D341Med (cell line): ENCODE measurements at regions not wholly inside any gene's neighbourhood (a gene's known extent, or its start where the extent isn't known, plus 50 kb on each side); places are given as distances from the start of the nearest gene placed in this dataset.
"Not testable (repeated sequence)": the region's sequence is repeated elsewhere in the genome, so short reads cannot be mapped to it uniquely, and the experiment has no call there.

Experiments used
- DNase-seq: peaks from one replicate; pipeline ENCODE4 v3.0.0; 2012; ENCODE audit warnings: low spot score

DNA sequence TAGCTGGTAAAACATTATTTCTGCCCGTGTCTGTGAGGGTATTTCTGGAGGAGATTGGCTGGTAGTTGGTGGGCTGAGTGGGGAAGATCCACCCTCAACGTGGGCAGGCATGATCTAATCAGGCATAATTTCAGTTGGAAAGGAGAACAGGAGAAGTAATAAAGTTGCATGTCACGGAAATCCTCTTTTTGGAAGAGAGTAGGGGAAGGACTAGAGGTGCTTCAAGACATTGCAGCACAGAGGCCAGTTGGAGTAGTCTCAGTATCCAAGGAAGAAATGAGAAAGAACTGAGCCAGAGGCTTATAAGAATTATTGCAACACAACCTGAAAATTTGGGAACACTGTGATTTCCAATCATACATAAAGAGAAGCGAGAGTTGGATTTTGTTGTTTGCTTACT, 1155.1 kb downstream of the FAM181B start:
- DNase-seq = no peak

DNA sequence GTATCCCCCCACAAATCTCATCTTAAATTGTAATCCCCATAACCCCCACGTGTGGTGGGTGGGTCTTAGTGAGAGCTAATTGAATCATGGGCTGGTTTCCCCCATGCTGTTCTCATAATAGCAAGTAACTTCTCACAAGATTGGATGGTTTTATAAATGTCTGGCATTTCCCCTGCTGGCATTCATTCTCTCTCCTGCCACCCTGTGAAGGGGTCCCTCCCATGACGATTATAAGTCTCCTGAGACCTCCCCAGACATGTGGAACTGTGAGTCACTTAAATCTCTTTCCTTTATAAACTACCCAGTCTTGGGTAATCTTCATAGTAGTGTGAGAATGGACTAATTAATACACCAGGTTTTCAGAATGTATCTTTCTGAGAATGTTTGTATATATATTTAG, 1159.4 kb downstream of the FAM181B start:
- no peak for DNase-seq

DNA sequence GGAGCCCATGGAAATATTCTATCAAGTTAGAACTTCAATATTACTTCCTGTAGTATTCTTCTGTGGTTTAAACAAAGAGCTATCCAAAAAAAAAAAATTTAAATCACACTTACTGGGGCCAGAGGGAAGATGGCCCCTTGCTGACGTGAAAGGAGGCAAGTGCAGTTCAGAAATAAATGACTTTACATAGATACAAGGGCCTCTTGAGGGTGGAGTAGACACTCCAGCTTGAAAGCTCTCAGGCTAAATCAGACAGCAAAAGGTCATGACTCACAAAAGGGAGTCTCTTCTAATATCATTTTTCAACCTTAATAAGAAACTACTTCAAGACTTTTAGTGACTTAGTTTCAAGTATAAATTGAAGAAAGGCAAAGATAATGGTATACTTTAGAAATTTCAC, 1160.3 kb downstream of the FAM181B start:
- no peak for DNase-seq

DNA sequence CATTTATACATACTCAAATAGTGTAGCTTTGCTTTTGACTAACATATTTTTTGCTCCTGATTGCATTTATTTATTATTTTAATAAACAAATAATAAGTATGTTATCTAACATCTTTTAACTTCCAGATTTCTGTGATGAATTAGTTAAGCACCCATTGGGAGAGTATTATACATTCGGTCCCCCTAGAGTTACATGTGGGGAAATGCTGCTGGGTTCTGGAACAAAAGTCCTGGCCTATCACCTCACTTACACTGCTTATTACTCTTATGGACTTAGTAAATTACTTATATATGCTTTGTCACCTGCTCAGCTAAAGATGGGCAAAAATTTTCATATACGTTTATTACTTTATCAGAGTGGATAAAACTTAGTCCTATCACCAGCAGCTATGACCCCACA, 1163.0 kb downstream of the FAM181B start:
- no peak for DNase-seq

DNA sequence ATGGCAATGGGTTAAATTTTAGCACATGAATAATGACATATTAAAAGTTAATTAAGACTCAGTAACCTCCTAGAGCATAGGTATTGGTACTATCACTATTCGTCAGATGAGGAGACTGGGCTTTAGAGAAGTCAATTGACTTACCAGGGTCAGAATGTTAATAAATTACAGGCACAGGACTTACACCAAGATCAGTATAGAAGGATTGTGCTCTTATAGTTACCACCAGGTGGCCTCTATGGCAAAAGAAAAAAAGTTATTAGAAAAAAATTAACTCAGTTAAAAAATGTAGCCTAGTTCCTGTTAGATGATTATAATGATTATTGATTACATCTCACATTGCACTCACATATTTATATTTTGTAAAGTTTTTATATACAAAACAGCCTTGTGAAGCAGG, 1163.7 kb downstream of the FAM181B start:
- DNase-seq = no peak

DNA sequence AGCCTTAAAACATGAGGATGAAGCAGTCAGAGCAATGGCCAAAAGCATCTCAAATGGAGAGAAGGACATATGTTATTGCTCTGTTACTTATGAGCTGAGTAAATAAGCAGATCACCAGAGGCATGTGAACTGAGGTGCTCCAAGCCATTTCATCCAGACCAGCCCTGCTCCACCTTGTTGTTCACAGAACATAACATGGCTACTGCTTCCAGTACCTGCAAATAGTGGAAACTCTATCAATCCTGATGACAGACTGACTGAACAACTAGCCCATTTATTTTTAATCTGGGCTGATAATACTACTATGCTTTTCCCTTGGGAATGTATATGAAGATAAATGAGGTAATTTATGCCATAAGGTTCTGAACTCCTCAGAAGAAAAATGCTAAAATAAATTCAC, 1164.7 kb downstream of the FAM181B start:
- no peak for DNase-seq

DNA sequence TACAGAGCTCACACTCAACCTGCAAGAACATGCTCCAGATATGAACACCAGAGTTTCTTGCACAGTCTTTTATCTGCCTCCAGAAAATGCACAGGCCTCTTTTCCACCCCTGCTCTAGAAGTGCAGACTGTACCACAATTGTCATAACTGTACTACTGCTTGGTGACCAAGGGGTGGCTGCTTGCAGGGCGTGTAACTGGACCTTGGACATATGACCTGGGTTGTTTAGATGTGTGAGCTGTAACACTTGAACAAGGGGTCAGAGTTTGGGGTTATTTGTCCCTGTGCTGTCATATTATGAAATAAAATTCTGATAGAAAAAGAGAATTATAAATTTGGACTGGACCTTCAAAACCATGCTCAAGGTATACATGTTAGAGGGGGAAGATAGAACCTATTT, 1185.5 kb downstream of the FAM181B start:
- no peak for DNase-seq

DNA sequence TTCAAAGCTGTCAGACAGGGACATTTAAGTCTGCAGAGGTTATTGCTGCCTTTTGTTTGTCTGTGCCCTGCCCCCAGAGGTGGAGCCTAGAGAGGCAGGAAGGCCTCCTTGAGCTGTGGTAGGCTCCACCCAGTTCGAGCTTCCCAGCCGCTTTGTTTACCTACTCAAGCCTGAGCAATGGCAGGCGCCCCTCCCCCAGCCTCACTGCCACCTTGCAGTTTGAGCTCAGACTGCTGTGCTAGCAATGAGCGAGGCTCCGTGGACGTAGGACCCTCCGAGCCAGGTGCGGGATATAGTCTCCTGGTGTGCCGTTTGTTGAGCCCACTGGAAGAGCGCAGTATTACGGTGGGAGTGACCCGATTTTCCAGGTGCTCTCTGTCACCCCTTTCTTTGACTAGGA, 1193.9 kb downstream of the FAM181B start:
- not testable (repeated sequence) for DNase-seq

DNA sequence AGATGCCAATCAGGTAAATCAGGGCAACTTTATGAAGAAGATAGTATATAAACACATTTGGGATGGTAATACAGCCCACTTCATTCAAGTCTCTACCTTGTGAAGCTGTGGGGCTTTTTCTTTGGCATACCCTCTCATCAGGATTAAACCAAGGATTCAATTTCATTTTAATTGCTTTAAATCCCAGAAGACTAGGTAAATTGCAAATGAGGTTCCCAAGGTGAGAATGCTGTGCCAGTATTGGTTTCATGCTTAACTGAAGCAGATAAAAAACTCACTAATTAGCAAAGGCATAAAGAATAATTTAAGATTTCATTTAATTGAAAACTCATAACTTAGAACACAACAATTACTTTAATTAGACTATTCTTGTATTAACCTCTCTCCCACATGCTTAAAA, 1218.1 kb downstream of the FAM181B start:
- no peak for DNase-seq

DNA sequence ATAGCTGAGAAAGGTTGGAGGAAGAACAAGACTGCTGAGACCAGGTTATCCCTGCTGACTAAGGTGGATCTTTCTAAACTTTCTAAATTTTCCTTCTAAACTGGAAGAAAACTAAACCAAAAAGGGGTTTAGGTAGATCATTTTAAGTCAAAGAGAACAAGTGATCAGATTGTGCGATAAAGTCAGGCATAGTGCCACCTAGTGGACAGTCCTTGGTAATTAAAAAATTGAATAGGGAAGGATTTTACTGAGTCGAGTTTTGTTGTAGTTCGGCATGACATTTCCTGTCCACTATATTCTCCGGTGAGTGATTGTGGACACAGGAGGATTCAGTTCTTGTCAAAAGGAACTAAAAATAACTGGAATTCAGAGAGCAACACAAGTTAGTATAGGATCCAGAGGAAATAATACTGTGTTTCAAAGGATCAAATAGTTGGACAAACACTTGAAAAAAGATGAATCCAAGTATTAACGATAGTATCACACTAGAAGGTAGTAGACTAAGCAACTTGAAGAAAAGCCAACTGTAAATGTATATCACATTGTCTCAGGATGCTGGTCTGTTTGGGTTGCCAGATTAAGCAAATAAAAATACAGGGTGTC, 1236.4 kb downstream of the FAM181B start:
- DNase-seq = peak; percentile 44

DNA sequence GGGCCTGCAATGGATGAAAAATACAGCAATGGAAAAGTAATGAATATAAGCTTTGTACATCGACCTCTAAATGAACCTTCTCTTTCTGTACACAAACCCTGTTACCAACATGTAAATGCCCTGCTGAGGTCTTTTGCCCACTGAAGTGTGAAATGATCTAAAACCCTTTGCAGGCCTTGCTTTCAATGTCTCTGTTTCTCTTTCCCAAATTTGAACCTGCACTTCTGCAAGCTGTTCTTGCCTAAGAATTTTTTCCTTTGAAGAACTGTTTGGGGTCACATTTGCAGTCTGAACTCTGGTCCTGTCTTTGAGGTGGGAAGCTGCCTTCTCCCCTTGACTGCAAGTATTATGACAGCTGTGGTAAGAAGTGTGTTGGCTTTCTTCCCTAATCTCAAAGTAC, 1237.1 kb downstream of the FAM181B start:
- no peak for DNase-seq

DNA sequence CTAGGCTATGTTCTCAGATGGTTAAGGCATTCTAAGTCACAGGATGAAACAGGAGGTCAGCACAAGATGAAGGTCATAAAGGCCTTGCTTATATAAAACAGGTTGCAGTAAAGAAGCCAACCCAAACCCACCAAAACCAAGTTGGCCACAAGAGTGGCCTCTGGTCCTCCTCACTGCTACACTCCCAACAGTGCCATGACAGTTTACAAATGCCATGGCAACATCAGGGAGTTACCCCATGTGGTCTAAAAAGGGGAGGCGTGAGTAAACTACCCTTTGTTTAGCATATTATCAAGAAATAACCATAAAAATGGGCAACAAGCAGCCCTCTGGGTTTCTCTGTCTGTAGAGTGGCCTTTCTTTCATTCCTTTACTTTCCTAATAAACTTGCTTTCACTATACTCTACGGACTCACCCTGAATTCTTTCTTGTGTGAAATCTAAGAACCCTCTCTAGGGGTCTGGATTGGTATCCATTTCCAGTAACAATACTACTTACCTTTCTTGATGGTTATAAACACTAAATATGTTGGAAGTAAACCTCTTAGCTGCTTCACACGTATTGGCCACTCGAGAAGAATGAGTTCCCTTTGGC, 1237.9 kb downstream of the FAM181B start:
- DNase-seq = no peak

DNA sequence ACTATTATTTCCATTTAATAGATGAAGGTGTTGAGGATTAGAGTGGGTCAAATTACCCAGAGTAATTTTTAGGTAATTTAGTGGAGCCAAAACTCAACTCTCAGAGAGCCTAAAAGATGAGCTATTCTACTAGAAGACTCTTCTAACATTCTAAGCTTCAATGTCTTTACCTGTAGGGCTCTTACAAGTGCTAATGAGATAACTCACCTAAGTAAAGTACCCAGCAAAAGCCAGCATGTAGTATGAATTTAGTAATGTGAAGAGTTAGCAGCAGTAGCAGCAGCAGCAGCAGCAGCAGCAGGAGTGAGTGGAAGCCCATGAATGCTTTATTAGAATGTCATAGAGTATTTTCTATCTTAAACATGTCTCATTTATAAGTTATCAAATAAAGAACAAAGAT, 1239.2 kb downstream of the FAM181B start:
- no peak for DNase-seq

DNA sequence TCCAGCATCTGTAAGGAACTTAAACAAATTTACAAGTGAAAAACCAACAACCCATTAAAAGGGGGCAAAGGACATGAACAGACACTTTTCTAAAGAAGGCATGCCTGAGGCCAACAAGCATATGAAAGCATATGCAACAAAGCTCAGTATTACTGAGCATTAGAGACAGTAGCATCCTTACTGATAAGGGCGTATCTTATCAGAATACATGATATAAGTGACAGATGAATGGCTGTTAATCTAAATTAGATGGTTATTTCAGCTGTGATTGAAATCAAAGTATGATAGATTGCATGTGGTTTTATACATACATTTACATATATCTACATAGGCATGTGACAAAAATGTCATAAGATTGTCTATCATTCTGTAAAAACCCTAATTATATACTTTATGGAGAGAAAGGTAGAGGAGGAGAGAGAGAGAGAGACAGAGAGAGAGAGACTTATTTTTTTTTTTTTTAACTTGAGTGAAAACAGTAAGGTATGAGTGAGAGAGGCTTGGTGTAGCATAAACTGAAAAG, 1240.7 kb downstream of the FAM181B start:
- DNase-seq = no peak

DNA sequence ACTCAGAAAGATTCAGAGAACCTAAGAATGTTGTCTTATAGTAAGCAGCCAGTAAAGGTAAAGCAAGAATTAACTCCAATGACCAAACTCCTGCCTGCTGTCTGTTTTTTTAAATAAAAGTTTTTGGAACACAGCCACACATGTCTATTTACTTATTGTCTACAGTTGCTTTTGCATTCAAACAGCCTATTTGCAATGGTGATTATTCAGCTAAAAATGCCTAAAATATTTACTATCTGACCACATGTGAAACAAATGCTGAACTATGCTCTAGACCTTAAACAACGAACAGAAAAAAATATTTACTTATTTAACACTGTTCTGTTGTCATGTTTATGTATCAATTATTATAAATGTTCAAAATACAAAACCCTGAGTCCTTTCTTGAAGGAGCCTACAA, 1246.6 kb downstream of the FAM181B start:
- no peak for DNase-seq

DNA sequence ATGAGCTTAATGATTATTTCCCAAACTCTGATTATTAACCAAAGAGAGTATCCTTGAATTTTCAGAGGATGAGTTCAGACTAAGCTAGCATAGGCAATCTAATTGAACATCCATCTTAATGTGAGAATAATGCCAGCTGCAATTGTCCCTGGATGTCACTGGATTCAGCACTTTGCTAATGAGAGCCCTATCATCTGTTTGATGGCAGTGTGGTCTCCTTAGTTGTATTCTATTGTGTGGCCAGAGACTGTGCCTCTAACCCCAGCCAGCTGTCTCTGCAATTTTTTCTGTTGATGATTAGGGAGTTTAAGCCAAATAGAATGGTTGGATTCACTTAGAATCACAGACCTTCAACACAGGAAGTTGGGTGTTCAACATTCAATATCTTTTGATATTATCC, 1249.5 kb downstream of the FAM181B start:
- no peak for DNase-seq

DNA sequence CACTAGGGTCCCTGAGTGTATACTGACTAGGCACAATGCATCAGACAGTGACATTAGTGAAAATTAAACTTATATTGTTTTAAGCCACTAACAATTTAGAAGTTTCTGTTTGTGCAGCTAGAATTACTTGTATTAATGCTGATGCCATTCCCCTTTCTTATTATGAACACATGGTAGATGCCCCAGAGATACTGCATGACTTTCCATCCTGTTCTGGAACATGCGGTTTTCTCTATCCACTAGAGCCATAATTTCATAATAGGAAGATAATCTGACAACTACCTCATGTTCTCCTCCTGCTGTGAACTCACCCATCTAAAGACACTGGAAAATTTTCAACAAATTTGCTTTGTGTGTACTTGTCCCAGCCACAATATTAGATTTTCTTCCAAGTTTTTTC, 1256.4 kb downstream of the FAM181B start:
- DNase-seq = no peak

DNA sequence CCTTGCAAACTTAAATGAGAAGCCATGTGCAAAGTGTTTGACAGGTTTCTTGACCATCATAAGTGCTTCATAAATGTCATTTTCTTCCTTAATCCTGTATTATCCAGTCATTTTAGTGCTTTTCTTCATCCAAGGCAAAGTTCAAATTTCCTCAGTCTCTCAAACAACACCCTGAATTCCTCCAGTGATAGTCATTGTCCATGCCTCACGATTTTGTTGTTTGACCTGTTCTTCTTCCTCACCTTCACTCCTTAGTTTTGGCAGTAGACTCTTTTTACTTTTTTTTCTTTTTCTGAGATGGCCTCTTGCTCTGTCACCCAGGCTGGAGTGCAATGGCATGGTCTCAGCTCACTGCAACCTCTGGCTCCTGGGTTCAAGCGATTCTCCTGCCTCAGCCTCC, 1257.3 kb downstream of the FAM181B start:
- DNase-seq = no peak

DNA sequence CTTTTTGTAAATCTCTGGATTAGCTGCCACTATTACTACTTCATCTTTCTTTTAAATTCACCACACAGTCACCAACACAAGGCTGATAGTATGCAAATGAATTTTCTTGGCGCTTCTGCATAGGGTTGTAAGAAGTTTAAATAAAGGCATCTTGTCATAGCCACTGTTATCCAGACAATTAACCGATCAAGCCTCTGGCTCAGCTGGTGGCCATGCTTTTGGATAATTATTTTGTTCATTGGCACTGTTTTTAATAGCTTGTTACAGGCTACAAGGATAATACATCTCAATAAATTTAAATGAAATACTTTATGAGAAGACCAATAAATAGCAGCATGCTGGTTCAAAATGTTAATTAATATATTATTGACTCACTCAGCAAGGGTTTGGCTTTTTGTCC, 1261.0 kb downstream of the FAM181B start:
- DNase-seq = no peak

DNA sequence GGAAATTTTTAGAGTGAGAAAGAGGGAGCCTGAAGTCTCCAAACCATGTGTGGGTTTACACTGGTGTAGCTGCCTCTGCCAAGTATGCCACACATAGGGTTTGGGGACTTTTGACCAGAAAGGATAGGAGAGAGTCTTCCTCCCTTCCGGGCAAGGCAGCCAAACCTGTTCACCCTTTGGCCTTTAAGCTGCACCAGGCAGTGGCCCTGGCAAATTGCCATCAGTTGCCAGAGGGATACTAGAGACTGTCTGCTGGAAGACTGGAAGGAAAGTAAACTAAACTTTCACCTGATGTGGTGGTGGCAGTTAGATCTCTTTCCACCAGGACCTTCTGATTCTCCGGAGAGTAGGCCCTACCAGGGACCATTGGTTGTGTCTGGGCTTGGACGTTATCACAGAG, 1263.2 kb downstream of the FAM181B start:
- no peak for DNase-seq

DNA sequence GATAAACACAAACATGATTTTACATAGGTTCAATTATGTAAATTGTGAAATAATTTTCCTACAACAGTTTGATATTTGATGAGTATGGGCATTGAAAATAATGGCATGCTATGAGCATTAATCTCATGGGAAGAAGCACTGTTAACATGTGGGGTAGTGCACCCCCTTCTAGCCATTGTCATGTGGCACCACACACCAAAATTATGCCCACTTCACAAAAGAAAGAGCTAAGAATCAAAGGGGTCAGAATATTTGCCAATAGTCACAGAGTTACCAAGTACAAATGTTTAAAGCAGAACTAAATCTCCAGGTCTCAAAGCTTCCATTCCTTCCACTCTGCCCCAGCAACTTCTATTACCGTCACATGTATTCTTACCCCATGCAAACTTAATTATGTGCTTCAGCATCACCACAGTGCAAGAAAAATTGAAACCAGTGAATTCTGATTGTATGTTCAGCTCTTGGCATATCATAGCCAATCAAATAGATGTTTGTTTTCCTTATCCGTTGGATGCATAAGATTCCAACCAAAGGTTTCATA, 1273.8 kb downstream of the FAM181B start:
- no peak for DNase-seq

DNA sequence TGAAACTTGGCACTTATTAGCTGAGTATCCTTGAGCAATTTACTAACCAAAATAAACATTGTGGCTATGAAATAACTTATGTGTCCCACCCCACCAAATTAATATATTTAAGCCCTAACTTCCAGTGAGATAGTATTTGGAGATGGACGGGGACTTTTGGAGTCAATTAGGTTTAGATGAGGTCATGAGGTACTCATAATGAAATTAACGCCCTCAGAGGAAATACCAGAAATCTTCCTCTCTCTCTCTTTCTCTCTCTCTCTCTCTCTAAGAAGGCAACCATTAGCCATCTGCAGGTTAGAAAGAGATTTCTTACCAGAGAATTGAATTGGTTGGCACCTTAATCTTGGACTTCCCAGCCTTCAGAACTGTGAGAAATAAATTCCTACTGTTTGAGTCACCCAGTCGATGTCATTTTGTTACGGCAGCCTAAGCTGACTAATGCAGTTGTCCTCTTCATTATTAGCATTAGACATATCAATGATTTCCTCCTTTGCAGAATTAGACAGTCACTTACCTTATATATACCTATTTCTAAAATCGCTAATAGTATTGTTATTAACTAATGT, 1284.0 kb downstream of the FAM181B start:
- no peak for DNase-seq

DNA sequence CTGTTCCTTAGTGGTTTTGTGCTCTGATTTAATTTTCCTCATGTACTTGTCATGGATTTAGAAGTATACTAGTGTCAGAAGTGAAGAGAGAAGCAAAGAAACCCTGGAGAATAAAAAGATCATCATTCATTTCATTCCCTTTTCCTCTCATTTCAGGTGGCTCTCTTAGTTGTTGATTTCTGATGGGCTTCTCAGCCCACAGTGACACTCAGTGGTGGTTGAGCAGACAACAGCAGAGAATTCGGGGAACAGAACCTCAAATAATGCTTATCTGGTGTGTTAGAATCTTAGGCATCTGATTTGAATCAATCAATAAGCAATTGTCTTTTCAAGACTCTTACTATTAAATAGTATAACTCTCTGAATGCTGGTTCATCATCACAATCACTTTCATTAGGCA, 1289.4 kb downstream of the FAM181B start:
- DNase-seq = peak; percentile 19

DNA sequence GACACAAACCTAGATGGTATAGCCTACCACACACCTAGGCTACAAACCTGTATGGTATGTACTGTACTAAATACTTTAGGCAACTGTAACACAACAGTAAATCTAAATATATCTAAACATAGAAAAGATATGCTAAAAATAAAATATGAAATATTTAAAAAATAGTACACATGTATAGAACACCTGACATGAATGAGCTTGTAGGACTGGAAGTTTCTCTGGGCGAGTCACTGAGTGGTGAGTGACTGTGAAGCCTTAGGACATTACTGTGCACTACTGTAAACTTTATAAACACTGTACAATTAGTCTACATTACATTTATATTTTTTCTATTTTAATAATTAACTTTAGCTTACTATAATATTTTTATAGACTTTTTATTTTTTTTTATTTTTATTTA, 1301.3 kb downstream of the FAM181B start:
- DNase-seq = no peak
